H1 (cell line): ENCODE measurements at regions not wholly inside any gene's neighbourhood (a gene's known extent, or its start where the extent isn't known, plus 50 kb on each side); places are given as distances from the start of the nearest gene placed in this dataset.

Source experiments
- CTCF ChIP-seq, 3 experiments: IDR thresholded peaks; 1 replicate in 2 of 3; 2 replicates in 1 of 3; pipeline versions ENCODE4 v1.5.1 to v1.6.1; 2011; ENCODE audit warnings: low read length in 3 of 3, mild to moderate bottlenecking in 3 of 3, inconsistent platforms in 2 of 3, low read depth in 1 of 3, moderate library complexity in 1 of 3; ENCODE audit not compliant: insufficient read depth in 1 of 3; ENCODE audit errors: control extremely low read depth in 1 of 3
- EP300 ChIP-seq, 2 experiments: IDR thresholded peaks; 1 replicate in 1 of 2; 2 replicates in 1 of 2; pipeline ENCODE4 v1.6.1; 2011 to 2012; ENCODE audit warnings: low read depth in 2 of 2, low read length in 2 of 2, mild to moderate bottlenecking in 2 of 2, borderline replicate concordance in 1 of 2, inconsistent platforms in 1 of 2, moderate library complexity in 1 of 2
- EZH2 ChIP-seq: fragments of 200-600 bp; sonication (generic); IDR thresholded peaks from 2 replicates; pipeline ENCODE4 v1.7.1; 2012; ENCODE audit warnings: low read depth, mild to moderate bottlenecking, moderate library complexity, low read length, inconsistent platforms; ENCODE audit not compliant: severe bottlenecking
- FOSL1 ChIP-seq: IDR thresholded peaks from 2 replicates; pipeline ENCODE4 v1.6.1; 2011; ENCODE audit warnings: mild to moderate bottlenecking, low read depth, low read length, moderate library complexity; ENCODE audit not compliant: insufficient read depth
- GABPA ChIP-seq: IDR thresholded peaks from 2 replicates; pipeline ENCODE4 v1.6.1; 2011; ENCODE audit warnings: mild to moderate bottlenecking, low read length, moderate library complexity, borderline replicate concordance; ENCODE audit not compliant: insufficient read depth
- JUN ChIP-seq: IDR thresholded peaks from 2 replicates; pipeline ENCODE4 v1.6.1; 2011; ENCODE audit warnings: low read depth, mild to moderate bottlenecking, improper control_type of control experiment, low read length
- MAX ChIP-seq: IDR thresholded peaks from 2 replicates; pipeline ENCODE4 v1.6.1; 2012; ENCODE audit warnings: inconsistent platforms
- POLR2A ChIP-seq, 2 experiments: IDR thresholded peaks; 1 replicate in 1 of 2; 2 replicates in 1 of 2; pipeline ENCODE4 v1.6.1; 2011; ENCODE audit warnings: low read depth in 2 of 2, low read length in 2 of 2, mild to moderate bottlenecking in 2 of 2; ENCODE audit errors: control extremely low read depth in 1 of 2
- SAP30 ChIP-seq: fragments of 300-600 bp; sonication (generic); IDR thresholded peaks from 2 replicates; pipeline ENCODE4 v1.7.1; 2012; ENCODE audit warnings: low read length, moderate library complexity, mild to moderate bottlenecking, inconsistent platforms; ENCODE audit not compliant: insufficient read depth, insufficient replicate concordance
- SIN3A ChIP-seq, 2 experiments: IDR thresholded peaks in 1 of 2; conservative IDR thresholded peaks in 1 of 2; 2 replicates each; pipeline ENCODE4 v1.6.1; 2011 to 2012; ENCODE audit warnings: low read length in 2 of 2, improper control_type of control experiment in 1 of 2, low read depth in 1 of 2, mild to moderate bottlenecking in 1 of 2
- SRF ChIP-seq: IDR thresholded peaks from 2 replicates; pipeline ENCODE4 v1.6.1; 2011; ENCODE audit warnings: mild to moderate bottlenecking, low read depth, low read length, moderate library complexity
- YY1 ChIP-seq: IDR thresholded peaks from 2 replicates; pipeline ENCODE4 v1.6.1; 2011; ENCODE audit warnings: low read depth, mild to moderate bottlenecking, low read length

- TF ChIP-seq SIN3A (conservative IDR thresholded peaks at IDR 0.05 in 1 of 2, IDR thresholded peaks at IDR 0.05 in 1 of 2; ENCODE audit: low read depth in 1 of 2, low read length in 2 of 2) = no peak
- TF ChIP-seq SRF = no peak
- no peak for TF ChIP-seq EP300 (IDR thresholded peaks at IDR 0.05; ENCODE audit: borderline replicate concordance in 1 of 2, low read depth in 2 of 2, low read length in 2 of 2)
- TF ChIP-seq CTCF (IDR thresholded peaks at IDR 0.05; ENCODE audit: control extremely low read depth in 1 of 3, insufficient read depth in 1 of 3, low read depth in 1 of 3, low read length in 3 of 3) = no peak
- TF ChIP-seq SAP30 = no peak
- TF ChIP-seq YY1 = no peak
- no peak for TF ChIP-seq FOSL1
- no peak for TF ChIP-seq POLR2A (IDR thresholded peaks at IDR 0.05; ENCODE audit: control extremely low read depth in 1 of 2, low read depth in 2 of 2, low read length in 2 of 2)
- no peak for TF ChIP-seq EZH2
- no peak for TF ChIP-seq MAX
- no peak for TF ChIP-seq GABPA
- no peak for TF ChIP-seq JUN
Measured at GRCh38 chr11:133710681-133711240, 134.6 kb downstream of the SPATA19 start.
